NCI-H345 (cell line): ENCODE measurements at regions not wholly inside any gene's neighbourhood (a gene's known extent, or its start where the extent isn't known, plus 50 kb on each side); places are given as distances from the start of the nearest gene placed in this dataset.

Experiments used
- DNase-seq: peaks from one replicate; lab custom pipeline; 2025; lab: John Stamatoyannopoulos, UW

DNA sequence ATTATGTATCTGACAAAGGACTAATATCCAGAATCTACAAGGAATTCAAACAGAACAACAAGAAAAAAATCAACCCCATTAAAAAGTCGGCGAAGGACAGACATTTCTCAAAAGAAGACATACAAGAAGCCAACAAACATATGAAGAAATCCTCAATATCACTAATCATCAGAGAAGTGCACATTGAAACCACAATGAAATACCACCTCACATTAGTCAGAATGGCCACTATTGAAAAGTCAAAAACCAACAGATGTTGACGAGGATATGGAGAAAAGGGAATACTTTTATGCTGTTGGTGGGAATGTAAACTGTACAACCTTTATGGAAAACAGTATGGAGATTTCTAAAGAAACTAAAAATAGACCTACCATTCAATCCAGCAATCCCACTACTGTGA, 233.1 kb upstream of the PLSCR5 start:
- DNase-seq, result no peak

DNA sequence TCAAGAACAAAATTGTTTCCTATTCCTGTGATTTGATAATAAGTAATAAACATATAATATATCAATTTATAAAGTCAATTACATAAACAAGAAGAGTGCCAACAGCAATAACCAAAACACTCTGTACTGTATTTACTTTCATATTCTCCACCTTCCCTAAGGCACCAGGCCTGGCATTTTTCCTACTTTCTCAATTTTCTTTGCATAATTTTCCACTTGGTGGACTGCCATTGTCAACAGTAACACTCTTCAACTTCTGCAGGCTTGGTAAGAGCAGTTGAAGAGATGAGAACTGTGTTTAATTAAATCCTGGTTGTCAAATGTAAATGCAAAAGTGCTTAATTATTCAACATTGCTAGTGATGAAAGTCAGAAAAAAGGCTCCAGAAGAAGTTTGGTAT, 229.8 kb upstream of the PLSCR5 start:
- DNase-seq, result no peak

DNA sequence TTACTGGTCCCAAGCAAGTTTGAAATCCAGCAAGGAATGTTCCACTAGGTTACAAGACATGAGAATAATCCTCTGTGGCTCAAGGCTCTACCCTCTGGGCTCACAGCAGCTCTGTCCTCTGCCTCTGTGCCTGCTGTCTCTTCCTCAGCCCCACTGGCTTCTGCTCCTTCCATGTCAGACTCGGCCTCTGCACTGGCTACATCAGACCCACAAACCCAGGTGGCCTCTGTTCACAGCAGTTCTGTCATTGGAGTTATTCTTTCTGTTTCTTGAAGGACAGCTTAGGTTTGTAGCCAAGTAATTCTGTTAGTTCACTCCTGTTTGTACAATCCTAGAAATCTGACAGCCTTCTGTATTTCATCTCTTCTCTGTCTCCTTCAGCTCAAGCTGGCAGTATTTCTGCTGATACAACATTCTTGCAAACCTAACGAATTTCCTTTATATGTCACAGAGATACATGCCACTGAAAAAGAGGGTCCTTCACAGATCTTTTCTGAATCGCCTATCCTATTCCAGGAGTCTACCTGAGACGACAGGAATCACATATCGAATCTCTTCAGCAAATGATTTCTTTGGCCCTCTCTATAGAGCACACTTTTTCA, 227.8 kb upstream of the PLSCR5 start:
- no peak for DNase-seq

DNA sequence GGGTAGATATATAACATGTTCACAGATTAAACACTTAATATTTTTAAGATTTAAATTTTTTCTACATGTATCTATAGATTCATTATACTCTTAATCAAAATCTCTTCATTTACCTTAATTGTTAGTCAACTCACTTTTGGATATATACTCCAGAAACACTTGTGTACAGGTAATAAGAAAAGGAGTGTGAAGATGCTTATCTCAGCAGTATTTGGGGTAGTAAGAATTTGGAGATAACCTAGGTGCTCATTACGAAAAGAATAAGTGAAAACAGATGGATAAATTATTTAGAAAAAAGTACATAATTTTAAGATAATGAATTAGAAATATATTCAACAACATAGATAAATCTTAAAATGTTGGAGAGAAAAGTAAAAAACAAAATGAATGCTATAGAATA, 226.5 kb upstream of the PLSCR5 start:
- no peak for DNase-seq

DNA sequence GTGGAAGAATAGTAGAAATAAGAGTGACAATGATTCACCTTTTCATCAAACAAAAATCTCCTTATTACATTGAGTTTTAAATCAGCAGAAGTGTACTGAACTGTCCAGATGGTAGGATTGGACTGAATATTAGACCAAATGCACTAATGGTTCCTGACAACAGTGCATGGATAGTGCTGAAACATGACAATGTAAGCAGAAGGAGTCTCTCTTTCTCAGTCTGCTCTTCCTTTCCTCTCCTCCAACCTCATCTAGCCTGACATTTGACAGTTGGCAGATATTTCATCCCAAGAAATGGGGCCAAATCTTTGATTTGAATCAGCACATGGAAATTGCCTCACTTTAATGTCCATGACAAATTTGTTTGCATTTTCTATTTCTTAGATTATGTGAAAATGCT, 225.1 kb upstream of the PLSCR5 start:
- no peak for DNase-seq

DNA sequence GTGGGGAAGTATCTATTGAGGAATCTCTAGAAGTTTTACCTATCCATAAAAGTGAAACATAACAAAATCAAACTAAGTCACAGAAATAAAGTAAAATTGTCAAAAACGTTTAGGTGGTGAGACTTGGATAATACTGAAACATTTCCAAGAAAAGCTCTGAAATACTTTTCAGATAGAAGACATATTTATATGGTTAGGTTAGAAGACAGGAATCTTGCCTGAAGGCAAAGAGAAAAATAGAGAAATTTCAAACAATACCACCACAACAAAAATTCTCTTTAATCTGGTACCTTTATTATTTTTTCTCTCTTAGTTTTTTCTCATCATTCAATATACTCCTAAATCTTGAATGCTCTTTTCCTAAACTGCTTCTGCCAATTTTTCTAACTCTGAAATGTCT, 222.7 kb upstream of the PLSCR5 start:
- DNase-seq, result no peak

DNA sequence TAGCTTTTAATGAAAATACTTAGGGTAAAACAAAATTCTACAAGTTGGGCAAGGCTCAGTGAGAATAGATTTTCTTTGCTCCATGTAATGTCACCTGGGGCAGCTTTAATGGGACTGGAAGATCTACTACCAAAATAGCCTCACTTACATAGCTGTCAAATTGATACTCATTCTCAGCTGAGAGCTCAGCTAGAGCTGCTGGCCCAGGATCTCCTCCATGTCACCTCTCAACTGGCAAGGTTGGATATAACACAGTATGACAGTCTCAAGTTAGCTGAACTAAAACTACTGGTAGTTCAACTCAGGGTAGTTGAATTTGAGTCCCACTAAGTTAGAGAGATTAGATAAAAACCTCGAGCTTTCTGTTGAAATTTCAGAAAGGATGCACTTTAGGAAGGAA, 218.5 kb upstream of the PLSCR5 start:
- DNase-seq, result no peak

DNA sequence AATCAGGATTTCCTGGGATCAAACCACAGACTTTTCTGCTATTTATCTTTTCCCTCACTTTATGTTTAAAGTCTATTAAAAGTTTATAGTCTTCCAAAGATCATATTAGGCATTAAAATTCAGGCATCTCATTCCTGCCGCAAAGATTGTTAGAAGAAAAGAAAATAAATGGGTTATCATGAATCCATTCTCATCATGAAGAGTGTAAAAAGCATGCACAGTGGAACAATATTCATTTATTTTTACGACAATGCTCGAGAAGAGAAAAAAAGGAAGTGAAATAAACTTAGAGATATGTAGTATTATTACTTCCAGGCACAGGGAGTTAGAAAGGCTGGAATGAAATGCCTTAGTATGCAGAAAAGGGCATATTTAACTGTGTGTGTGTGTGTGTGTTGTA, 213.7 kb upstream of the PLSCR5 start:
- DNase-seq, result no peak

DNA sequence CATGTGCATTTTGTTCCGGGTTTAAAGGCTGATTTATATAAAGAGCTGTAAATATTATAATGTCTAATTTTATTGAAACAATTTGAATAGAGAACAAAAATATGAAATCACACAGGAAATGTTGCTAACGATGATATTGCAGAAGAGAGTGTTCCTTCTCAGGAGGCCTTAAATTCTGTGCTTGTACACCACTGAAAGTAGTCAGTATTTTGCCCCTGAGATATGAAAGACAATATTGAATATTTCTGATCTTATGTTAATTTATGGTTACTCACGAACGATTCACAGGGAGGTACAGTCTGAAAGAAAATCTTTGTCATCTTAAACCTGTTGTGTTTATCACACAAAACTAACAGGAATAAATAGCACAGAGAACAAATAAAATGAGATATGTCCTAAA, 213.2 kb upstream of the PLSCR5 start:
- DNase-seq, result no peak

DNA sequence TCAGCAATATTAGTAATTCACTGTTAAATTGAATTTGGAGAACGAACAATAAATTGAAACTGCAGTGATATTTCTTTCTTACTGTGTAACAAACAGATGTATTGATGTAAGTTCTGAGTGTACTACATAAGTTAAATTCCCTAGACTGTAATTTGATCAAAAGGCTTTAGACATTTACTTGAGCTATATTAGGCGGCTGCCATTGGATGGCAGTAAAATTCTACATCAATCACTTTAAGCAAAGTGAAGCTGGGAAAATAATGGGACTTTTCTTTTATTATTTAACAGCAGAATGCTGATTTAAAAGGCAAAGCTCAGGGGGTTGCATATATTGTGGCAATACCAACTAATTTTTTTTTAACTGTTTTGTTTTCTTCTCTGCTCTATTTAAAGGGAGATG, 212.6 kb upstream of the PLSCR5 start:
- DNase-seq, result peak; percentile 0

DNA sequence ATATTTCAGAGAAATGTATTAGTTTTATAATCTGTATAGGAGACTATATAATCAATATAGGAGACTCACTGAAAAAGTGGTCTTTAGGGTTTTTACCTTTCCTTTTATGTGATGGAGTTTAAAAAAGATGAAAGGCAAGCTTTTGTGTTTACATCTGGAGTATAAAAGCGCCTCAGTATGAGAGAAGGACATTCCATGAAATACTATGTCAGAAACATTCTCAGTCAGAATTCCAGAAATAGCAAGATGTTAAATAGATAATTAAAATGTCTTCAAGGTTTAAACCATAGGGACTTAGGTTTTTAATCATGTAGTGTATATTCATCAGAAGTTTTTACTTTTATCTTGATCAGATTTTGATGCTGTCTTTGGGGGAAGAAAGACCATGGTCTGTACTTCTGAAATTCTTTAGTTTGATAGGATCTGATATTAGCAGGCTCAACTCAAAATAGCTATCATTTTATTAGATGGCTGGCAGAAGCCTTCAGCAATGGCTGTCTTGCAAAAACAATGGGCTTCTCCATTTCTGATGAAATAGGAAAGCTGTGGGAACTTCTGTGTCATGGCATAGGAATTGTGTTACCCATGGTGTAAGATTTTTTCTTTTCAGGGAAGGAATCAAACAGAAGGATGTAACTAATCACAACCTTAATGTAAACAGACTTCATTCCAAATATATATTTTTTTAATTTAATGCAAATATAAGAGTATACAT, 209.6 kb upstream of the PLSCR5 start:
- DNase-seq, result no peak

DNA sequence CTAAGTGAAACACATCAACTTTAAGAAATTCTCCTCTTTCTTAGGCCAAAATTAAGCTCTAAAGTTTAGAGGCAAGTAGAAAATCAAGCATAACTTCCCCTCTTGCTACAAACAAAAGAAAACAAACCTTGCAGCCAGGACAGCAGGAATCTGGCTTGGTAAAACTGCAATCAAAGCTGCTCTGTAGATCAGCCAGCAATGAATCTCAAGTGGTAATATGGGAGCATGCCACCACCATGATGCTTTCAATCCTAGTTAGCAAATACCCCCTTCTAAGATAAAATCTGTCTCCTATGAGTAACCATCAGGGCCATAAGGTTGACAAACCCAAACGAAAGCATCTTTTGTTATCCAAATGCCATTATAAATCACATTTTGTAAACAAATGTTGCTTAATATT, 208.3 kb upstream of the PLSCR5 start:
- DNase-seq, result no peak

DNA sequence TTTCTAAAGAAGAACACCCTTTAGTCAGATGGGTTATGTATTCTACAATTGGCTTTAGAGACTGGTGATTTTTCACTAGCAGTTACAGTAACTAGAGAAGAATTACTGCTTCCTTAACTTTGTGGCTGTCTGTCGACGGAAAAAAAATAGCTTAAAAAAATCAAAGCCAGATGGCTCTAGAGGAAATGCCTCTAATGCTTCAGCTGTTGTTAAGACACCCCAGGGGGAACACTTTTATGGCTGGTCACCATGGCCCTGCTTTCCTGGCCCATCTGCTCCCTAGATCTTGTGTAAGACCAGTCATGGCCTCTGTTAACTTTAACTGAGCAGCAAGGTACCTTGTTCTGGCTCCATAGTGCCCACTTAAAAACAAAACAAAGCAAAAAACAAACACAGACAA, 198.6 kb upstream of the PLSCR5 start:
- DNase-seq, result no peak

DNA sequence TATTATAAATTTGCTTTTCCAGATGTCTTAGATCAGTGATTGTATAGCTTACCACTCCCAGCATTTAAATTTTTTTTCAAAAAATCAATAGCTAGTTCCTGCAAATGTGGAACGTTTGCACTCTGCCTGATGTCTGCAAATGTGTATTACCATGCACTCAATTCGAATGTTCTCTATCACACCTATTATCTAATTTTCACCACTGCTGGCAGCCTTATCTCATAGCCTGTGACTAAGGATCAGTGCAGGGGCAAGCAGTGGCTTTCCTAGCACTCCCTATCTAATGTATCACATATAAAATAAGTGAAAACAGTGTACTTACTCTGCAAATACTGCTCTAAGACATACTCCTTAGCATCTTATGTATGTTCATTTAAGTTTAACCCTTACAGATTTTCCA, 196.3 kb upstream of the PLSCR5 start:
- no peak for DNase-seq

DNA sequence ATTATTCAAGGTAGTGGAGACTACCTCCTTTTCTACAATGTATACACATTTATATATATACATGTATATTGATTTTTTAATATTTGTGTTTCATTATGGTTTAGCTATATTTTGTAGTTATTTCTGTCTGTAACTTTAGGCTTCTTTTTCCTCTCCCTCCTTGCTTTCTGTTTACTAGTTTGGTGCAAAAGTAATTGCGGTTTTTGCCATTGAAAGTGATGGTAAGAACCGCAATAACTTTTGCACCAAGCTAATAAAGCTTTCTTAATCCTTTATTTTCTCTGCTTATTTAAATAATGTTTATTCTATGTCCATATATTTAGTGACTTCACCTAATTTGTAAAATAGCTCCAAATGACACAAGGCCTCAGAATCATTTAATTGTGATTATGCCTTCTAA, 195.3 kb upstream of the PLSCR5 start:
- no peak for DNase-seq

DNA sequence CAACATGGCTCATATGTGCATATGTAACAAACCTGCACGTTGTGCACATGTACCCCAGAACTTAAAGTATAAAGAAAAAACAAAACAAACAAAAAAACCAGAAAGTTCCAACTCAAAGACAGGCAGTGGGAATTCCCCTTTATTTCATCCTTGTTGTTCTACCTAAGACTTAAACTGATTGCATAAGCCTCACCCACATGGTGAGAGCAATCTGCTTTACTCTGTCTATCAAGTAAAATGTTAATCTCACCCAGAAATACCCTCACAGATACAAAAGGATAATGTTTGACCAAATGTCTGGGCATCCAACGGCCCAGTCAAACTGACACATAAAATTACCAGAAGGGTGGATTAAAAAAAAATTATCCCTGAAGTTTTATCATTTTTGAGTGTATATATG, 190.9 kb upstream of the PLSCR5 start:
- DNase-seq, result no peak

DNA sequence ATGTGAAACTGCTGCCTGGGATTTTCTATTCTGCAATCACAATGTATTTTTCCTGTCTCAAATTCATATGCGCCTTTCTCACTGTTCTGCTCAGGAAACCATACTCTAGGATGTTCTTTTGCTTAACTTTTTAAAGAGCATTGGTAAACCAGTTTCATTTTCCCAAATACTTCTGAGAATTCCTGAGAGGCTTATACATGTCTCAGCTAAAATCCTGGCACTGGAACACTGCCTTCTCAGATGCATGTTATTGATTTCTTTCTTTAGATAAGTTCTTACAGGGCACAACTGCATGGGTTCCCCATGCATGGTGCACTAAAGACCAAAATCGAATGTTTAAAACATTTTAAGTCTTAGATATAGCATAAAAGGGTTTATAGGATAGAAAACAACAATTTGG, 178.3 kb upstream of the PLSCR5 start:
- no peak for DNase-seq

DNA sequence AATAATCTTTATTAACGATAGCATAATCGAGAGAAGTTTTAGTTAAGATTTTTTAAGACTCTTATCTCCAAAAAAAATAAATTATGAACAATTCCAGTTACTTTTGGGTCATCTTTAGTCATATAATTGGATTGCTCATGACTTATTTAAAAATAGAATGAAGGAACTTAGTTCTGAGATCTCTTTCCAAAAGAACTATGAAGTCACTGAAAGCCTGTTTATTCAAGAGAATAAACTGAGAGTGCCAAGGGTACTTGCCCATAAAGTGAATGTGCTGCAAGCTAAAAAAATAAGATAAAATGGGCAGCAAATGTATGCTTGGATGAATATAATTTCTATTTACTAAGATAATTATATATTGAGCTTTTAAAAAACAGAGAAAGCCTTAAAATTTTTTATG, 176.5 kb upstream of the PLSCR5 start:
- DNase-seq, result no peak

DNA sequence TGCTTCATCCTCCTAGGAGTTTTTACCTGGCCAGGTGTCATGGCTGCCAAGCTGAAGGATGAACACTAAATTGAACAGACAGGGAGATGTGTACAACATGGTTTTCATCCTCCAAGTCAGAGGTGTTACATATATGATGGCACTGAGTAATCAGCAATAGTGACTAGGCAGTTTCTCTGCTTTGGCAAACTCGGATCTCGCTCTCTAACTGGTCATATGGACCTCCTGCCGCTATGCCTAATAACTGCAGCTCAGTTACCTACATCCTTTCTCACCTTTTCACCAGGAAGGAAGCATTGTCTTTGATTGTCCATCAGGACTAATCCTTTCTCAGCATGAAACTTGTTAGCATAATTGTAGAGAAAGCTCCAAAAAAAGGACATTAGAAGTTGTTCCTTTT, 175.9 kb upstream of the PLSCR5 start:
- no peak for DNase-seq

DNA sequence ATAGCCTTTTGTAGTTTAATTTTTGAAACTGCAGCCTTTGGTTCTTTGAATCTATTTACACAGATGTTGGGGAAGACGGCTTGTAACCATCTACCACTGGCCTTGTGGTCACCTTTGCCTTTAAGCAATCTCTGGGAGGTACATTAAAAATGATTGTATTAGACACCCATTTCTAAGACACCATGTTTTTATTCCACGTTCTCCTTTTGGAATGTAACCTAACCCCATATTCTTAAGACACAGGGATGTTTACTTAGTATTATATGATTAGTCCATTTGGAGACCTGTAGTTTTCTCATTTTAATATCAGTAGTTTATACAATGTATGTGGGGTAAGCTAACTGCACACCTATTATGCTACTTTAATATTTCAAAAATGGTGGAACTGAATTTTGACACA, 175.1 kb upstream of the PLSCR5 start:
- DNase-seq, result no peak

DNA sequence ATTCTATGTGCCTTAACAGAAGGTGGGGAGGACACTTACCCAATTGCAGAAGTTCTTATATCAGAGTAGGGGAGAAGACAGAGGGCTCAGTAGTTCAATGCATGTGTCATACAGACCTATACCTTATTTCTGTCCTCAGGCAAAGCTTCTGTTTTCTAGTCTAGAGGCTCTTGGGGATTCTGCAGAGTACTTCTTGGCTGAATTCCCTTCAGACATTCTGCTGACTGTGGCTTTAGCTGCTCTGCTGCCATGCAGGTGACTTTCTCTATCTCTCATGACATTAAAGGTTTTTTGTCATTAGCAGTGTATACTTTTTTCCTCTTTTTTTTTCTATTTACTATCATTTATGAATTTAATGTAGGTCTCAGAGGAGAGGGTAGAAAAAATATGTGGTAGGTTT, 172.8 kb upstream of the PLSCR5 start:
- DNase-seq, result no peak

DNA sequence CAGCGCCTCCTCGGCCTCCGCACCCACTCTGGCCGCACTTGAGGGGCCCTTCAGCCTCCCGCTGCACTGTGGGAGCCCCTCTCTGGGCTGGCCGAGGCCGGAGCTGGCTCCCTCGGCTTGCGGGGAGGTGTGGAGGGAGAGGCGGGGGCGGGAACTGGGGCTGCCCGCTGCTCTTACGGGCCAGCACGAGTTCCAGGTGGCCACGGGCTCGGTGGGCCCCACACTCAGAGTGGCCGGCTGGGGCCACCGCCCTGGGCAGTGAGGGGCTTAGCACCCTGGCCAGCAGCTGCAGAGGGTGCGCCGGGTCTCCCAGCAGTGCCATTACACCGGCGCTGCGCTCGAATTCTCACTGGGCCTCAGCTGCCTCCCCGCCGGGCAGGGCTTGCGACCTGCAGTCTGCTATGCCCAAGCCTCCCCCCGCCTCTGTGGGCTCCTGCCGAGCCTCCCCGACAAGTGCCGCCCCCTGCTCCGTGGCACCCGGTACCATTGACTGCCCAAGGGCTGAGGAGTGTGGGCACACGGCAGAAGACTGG, 167.1 kb upstream of the PLSCR5 start:
- no peak for DNase-seq

DNA sequence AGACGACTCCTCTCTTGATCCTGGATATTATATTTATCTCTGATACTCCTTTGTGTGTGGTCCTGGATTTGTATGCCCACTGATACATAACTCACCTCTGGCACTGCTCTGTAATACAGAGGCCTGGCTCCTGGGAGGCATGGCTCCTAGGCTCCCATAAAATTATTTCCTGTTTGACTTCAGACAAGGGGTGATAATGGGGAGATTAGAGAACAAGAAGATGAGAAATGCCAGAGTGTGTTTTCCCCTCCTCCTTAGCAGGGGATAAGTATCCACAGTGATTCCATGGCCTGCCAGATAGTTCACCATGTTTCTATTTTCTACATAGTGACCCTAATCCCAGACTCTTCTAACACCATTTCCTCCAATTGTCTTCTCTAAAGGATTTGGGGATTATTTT, 165.7 kb upstream of the PLSCR5 start:
- DNase-seq, result no peak

DNA sequence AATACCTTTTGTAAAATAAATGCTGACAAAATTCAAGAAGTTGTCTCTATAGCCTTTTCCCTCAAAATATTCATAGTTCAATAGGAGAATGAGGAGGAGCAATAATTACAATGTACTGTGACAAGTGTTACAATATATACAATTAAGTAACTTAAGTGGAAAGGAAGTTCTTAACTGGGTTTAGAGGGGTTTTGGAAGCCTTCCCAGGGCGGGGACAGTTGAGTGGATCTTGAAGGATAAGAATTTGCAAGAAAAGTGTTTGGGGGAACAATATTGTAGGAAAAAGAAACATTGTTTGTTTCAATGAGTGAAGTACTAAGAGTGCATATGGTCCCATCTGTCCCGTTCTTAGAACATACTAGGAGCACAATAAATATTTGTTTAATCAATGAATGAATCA, 165.2 kb upstream of the PLSCR5 start:
- no peak for DNase-seq
